Endothelial cell of umbilical vein (primary cell): ENCODE measurements at regions not wholly inside any gene's neighbourhood (a gene's known extent, or its start where the extent isn't known, plus 50 kb on each side); places are given as distances from the start of the nearest gene placed in this dataset.

Experiments
- BruUV-seq: library from RNA; stranded (reverse); fragments of 400-500 nt; replicated peaks from 2 replicates; lab custom pipeline; 2021; lab: Mats Ljungman, UMichigan
- CTCF ChIA-PET: fragments of 300-600, 350-600 bp; sonication (Branson Sonifier 250); formaldehyde crosslinking; loops from one replicate; lab custom pipeline; 2021; ENCODE audit warnings: antibody characterized with exemption, inconsistent platforms; lab: Charles Lee
- POLR2A ChIA-PET: fragments of 300-600, 350-600 bp; sonication (Branson Sonifier 250); formaldehyde crosslinking; loops from one replicate; lab custom pipeline; 2021; ENCODE audit warnings: antibody characterized with exemption, inconsistent platforms; lab: Charles Lee
- DNase-seq: peaks from one replicate; pipeline ENCODE4 v3.0.0-alpha.2; 2011; ENCODE audit warnings: low read depth, low spot score
- FAIRE-seq: peaks from 2 replicates; lab custom pipeline; 2011; peaks lifted over from hg19 to GRCh38; lab: Jason Lieb, UNC
- H2AFZ ChIP-seq: 2 replicates; pipeline ENCODE4 v1.6.0; 2012; ENCODE audit warnings: low read depth, low read length, control low read depth, inconsistent platforms
- H3K27ac ChIP-seq: 2 replicates; pipeline ENCODE4 v1.5.1; 2011; ENCODE audit warnings: low read depth, mild to moderate bottlenecking, control low read depth, low read length, moderate library complexity; ENCODE audit not compliant: insufficient read depth
- H3K27me3 ChIP-seq, 2 experiments: 2 replicates each; pipeline versions ENCODE4 v1.6.0 to v1.6.1; 2011; ENCODE audit warnings: low read length in 2 of 2, mixed read lengths in 1 of 2; ENCODE audit not compliant: control insufficient read depth in 2 of 2, insufficient read depth in 2 of 2
- H3K36me3 ChIP-seq, 2 experiments: 2 replicates in 1 of 2; 3 replicates in 1 of 2; pipeline ENCODE4 v1.5.1; 2011; ENCODE audit warnings: low read length in 2 of 2, mild to moderate bottlenecking in 1 of 2, moderate library complexity in 1 of 2; ENCODE audit not compliant: control insufficient read depth in 2 of 2, insufficient read depth in 2 of 2; ENCODE audit errors: extremely low read depth in 1 of 2
- H3K4me1 ChIP-seq: 3 replicates; pipeline ENCODE4 v1.5.1; 2011; ENCODE audit warnings: mild to moderate bottlenecking, low read length; ENCODE audit not compliant: control insufficient read depth, insufficient read depth; ENCODE audit errors: extremely low read depth
- H3K4me2 ChIP-seq: 2 replicates; pipeline ENCODE4 v1.6.1; 2011; ENCODE audit warnings: low read length, control low read depth, mixed read lengths; ENCODE audit not compliant: insufficient read depth
- H3K4me3 ChIP-seq, 3 experiments: fragments of 200-600 bp in 1 of 3; sonication (generic), shearing (Covaris generic) in 1 of 3; replicated peaks in 1 of 3; 2 replicates each; pipeline ENCODE4 v1.5.1; 2011 to 2016; ENCODE audit warnings: control low read depth in 3 of 3, low read length in 3 of 3, mild to moderate bottlenecking in 2 of 3, inconsistent platforms in 1 of 3, low read depth in 1 of 3, moderate library complexity in 1 of 3; ENCODE audit not compliant: insufficient read depth in 1 of 3
- H3K79me2 ChIP-seq: 2 replicates; pipeline ENCODE4 v1.6.0; 2012; ENCODE audit warnings: low read length, inconsistent platforms; ENCODE audit not compliant: control insufficient read depth, insufficient read depth
- H3K9ac ChIP-seq: replicated peaks from 2 replicates; pipeline ENCODE3; 2011; ENCODE audit warnings: low read length, control low read depth; ENCODE audit not compliant: insufficient read depth; ENCODE audit errors: extremely low read depth
- H3K9me1 ChIP-seq: replicated peaks from 3 replicates; pipeline ENCODE4 v1.6.0; 2011; ENCODE audit warnings: mild to moderate bottlenecking, low read length; ENCODE audit not compliant: control insufficient read depth, insufficient read depth; ENCODE audit errors: extremely low read depth
- H3K9me3 ChIP-seq: replicated peaks from 2 replicates; pipeline ENCODE4 v1.5.1; 2012; ENCODE audit warnings: low read length, inconsistent platforms; ENCODE audit not compliant: control insufficient read depth, insufficient read depth
- H4K20me1 ChIP-seq: replicated peaks from 2 replicates; pipeline ENCODE3; 2011; ENCODE audit warnings: mild to moderate bottlenecking, low read length; ENCODE audit not compliant: control insufficient read depth, insufficient read depth; ENCODE audit errors: extremely low read depth
- EZH2 ChIP-seq: IDR thresholded peaks from 2 replicates; pipeline ENCODE4 v1.6.1; 2012; ENCODE audit warnings: borderline replicate concordance, low read depth, mild to moderate bottlenecking, moderate library complexity, low read length, inconsistent platforms; ENCODE audit not compliant: severe bottlenecking
- FOS ChIP-seq: IDR thresholded peaks from 2 replicates; pipeline ENCODE4 v1.6.1; 2011; ENCODE audit warnings: mild to moderate bottlenecking, low read length, moderate library complexity, borderline replicate concordance; ENCODE audit not compliant: insufficient read depth
- GATA2 ChIP-seq: IDR thresholded peaks from 2 replicates; pipeline ENCODE4 v1.7.0; 2011; ENCODE audit warnings: low read depth, mild to moderate bottlenecking, moderate library complexity, mixed read lengths, low read length; ENCODE audit not compliant: insufficient read length, insufficient read depth
- JUN ChIP-seq: IDR thresholded peaks from 2 replicates; pipeline ENCODE4 v1.6.1; 2011; ENCODE audit warnings: borderline replicate concordance, low read depth; ENCODE audit not compliant: insufficient read length, insufficient read depth
- MAX ChIP-seq: IDR thresholded peaks from 2 replicates; pipeline ENCODE4 v1.6.1; 2011; ENCODE audit not compliant: insufficient read depth, insufficient read length
- MYC ChIP-seq: IDR thresholded peaks from one replicate; pipeline ENCODE4 v1.6.1; 2011; ENCODE audit warnings: mild to moderate bottlenecking, low read depth, low read length
- POLR2A ChIP-seq: IDR thresholded peaks from 2 replicates; pipeline ENCODE4 v1.6.1; 2012; ENCODE audit warnings: low read depth, mild to moderate bottlenecking, control low read depth, low read length
- POLR2AphosphoS5 ChIP-seq: IDR thresholded peaks from 2 replicates; pipeline ENCODE4 v1.6.1; 2012; ENCODE audit warnings: low read depth, mild to moderate bottlenecking, control low read depth, low read length, moderate library complexity; ENCODE audit not compliant: insufficient read depth
- dilution Hi-C: fragments of 300-500 bp; cut with MboI; formaldehyde crosslinking; loops from one replicate; pipeline ENCODE4 v1.15.0; 2019; ENCODE audit warnings: low sequenced_read_pairs; ENCODE audit not compliant: extremely low pct_ligation_motif_present
- intact Hi-C: fragments of 100-400 bp; cut with micrococcal nuclease; formaldehyde crosslinking; loops from one replicate; pipeline ENCODE4 v1.10.0; 2022
- TF ChIP-seq, protein P1 (sequence below), 2 donors: IDR thresholded peaks; 1 replicate in 1 of 2; 2 replicates in 1 of 2; pipeline ENCODE4 v1.5.1; 2011; ENCODE audit warnings: low read length in 2 of 2, mild to moderate bottlenecking in 2 of 2, moderate library complexity in 2 of 2, control low read depth in 1 of 2, inconsistent platforms in 1 of 2, low read depth in 1 of 2; ENCODE audit not compliant: insufficient read depth in 1 of 2; ENCODE audit errors: extremely low read depth in 1 of 2

DNA sequence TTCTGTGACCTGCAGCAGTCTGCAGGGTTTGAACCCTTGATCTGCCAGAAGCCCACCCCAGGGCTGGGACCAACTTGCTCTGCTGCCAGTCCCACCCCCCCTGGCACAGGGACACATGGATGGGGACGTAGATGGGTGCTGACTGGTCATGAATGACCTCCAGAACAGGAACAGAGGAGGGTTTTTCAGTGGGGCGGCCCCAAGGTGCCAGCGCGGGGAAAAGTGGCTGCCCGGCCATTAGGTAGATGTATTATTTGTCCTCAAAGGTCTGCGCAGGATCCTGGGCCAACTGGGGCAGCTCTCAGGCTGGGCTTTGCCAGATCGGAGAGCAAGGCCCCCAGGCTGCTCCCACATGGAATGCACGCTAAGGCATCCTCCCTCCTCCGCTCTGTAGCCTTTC lies 265.2 kb upstream of the TNRC6C start:
- Histone ChIP-seq H3K79me2 (no peaks in the 10 kb centered on the region), H3K4me3 (no peak overlapping the region), H3K9me3 (no peaks in the 10 kb centered on the region), H4K20me1 (no peaks in the 10 kb centered on the region), H3K4me1 (no peaks in the 10 kb centered on the region), H2AFZ (no peak overlapping the region), H3K27me3 (peaks cover 26 to 29% of the 10 kb centered on the region in 2 experiments), H3K9me1 (no peaks in the 10 kb centered on the region), H3K4me2 (no peak overlapping the region), H3K9ac (no peak overlapping the region), H3K27ac (no peak overlapping the region), H3K36me3 (no peaks in the 10 kb centered on the region)
- dilution Hi-C loops = no loop called here
- intact Hi-C loops = no loop called here
- ChIA-PET POLR2A (no interaction called here), CTCF (no interaction called here)
- no TSS peak for BruUV-seq
- DNase-seq (no peak), FAIRE-seq (no peak)
- TF ChIP-seq POLR2A = no peak
- no peak for TF ChIP-seq MYC
- TF ChIP-seq MAX = no peak
- no peak for TF ChIP-seq GATA2
- TF ChIP-seq, protein P1, sequence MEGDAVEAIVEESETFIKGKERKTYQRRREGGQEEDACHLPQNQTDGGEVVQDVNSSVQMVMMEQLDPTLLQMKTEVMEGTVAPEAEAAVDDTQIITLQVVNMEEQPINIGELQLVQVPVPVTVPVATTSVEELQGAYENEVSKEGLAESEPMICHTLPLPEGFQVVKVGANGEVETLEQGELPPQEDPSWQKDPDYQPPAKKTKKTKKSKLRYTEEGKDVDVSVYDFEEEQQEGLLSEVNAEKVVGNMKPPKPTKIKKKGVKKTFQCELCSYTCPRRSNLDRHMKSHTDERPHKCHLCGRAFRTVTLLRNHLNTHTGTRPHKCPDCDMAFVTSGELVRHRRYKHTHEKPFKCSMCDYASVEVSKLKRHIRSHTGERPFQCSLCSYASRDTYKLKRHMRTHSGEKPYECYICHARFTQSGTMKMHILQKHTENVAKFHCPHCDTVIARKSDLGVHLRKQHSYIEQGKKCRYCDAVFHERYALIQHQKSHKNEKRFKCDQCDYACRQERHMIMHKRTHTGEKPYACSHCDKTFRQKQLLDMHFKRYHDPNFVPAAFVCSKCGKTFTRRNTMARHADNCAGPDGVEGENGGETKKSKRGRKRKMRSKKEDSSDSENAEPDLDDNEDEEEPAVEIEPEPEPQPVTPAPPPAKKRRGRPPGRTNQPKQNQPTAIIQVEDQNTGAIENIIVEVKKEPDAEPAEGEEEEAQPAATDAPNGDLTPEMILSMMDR (IDR thresholded peaks at IDR 0.05; ENCODE audit: extremely low read depth in 1 of 2, insufficient read depth in 1 of 2, low read depth in 1 of 2, low read length in 2 of 2) = no peak
- TF ChIP-seq EZH2 = no peak
- TF ChIP-seq POLR2AphosphoS5 = no peak
- no peak for TF ChIP-seq FOS
- TF ChIP-seq JUN = no peak
